ENCODE measurements at regions not wholly inside any gene's neighbourhood (a gene's known extent, or its start where the extent isn't known, plus 50 kb on each side); places are given as distances from the start of the nearest gene placed in this dataset.

DNA sequence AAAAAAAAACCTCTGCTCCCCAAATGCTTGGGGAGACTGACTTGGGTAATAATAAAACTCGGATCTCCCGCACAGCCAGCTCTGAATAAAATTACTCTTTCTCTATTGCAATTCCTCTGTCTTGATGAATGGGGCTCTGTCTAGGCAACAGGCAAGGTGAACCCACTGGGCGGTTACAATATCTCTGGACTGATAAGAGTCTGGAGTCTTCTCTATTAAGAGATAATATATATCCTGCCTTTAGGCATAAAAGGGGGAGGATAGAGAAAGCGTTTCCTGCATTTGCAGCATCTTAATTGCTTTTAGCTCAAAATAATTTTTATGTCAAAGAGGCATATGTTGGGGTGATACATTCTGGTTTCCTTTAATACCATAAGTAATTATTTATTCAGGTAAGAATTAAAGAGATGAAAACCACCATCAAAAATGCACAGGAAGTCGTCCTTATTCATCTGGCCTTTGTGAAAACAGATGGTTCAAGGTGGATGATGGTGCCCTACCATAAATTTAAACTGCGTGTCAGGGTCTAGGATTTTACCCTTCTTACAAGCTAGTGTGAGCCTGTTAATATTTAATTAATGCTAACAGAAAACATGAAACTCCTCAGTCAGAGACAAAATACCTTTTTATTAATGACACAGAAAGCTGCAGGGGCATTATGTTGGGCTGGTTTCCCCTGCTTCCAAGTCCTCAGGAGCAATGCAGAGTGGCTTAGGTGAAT lies 736.8 kb downstream of the SOCS6 start:
- Histone ChIP-seq H3K9me3 (ENCODE audit: control insufficient read depth, low read depth, low read length) (no peaks in the 10 kb centered on the region), H3K79me2 (ENCODE audit: control insufficient read depth, insufficient read depth, low read length) (no peaks in the 10 kb centered on the region), H3K9me1 (ENCODE audit: control insufficient read depth, extremely low read depth, insufficient read depth, low read length) (no peaks in the 10 kb centered on the region), H3K4me2 (ENCODE audit: control insufficient read depth, extremely low read depth, insufficient read depth, low read depth, low read length) (no peak overlapping the region), H3K4me1 (ENCODE audit: control insufficient read depth, extremely low read depth, insufficient read depth, low read length) (no peaks in the 10 kb centered on the region), H3K27ac (ENCODE audit: control insufficient read depth, insufficient read depth, low read length) (no peak overlapping the region), H3K36me3 (ENCODE audit: control insufficient read depth in 2 of 2, extremely low read depth in 1 of 2, insufficient read depth in 2 of 2, low read length in 2 of 2) (no peaks in the 10 kb centered on the region), H3K27me3 (ENCODE audit: control insufficient read depth, extremely low read depth, insufficient read depth, low read length) (no peaks in the 10 kb centered on the region), H3K9ac (ENCODE audit: control insufficient read depth, extremely low read depth, insufficient read depth, low read length) (no peak overlapping the region), H3K4me3 (ENCODE audit: control insufficient read depth in 2 of 3, extremely low read depth in 1 of 3, insufficient read depth in 2 of 3, low read depth in 1 of 3, low read length in 3 of 3) (no peak overlapping the region), H4K20me1 (ENCODE audit: control insufficient read depth, extremely low read depth, insufficient read depth, low read length) (no peaks in the 10 kb centered on the region), H2AFZ (ENCODE audit: control insufficient read depth, low read length) (no peak overlapping the region)
- dilution Hi-C loops (cut with MboI; ENCODE audit: extremely low pct_ligation_motif_present, low sequenced_read_pairs), result no loop called here
- DNase-seq (ENCODE audit: low read depth, low spot score) (no peak), FAIRE-seq (no peak)
- TF ChIP-seq EZH2 (IDR thresholded peaks at IDR 0.05; ENCODE audit: low read length), result no peak
- TF ChIP-seq, protein P1, sequence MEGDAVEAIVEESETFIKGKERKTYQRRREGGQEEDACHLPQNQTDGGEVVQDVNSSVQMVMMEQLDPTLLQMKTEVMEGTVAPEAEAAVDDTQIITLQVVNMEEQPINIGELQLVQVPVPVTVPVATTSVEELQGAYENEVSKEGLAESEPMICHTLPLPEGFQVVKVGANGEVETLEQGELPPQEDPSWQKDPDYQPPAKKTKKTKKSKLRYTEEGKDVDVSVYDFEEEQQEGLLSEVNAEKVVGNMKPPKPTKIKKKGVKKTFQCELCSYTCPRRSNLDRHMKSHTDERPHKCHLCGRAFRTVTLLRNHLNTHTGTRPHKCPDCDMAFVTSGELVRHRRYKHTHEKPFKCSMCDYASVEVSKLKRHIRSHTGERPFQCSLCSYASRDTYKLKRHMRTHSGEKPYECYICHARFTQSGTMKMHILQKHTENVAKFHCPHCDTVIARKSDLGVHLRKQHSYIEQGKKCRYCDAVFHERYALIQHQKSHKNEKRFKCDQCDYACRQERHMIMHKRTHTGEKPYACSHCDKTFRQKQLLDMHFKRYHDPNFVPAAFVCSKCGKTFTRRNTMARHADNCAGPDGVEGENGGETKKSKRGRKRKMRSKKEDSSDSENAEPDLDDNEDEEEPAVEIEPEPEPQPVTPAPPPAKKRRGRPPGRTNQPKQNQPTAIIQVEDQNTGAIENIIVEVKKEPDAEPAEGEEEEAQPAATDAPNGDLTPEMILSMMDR (optimal IDR thresholded peaks at IDR 0.05 in 1 of 3, IDR thresholded peaks at IDR 0.05 in 1 of 3, conservative IDR thresholded peaks at IDR 0.05 in 1 of 3; ENCODE audit: extremely low read depth in 1 of 3, insufficient read depth in 2 of 3, low read length in 3 of 3), result no peak

DNA sequence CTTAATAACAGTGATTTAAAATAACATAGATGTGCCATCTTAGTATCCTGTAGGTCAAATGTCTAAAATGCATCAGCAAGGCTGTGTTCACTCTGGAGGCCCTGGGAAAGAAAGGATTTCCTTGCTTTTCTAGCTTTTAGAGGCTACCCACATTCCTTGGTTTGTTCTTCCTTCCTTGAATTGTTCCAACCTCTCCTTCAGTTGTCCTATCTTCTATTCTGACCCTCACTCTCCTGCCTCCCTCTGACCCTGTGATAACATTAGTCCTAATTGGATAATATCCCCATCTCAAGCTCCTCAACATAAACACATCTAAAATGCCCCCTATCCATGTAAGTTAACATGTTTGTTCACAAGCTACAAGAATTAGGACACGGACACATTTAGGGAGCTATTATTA lies 733.5 kb downstream of the SOCS6 start:
- Histone ChIP-seq H3K4me1 (ENCODE audit: control insufficient read depth, extremely low read depth, insufficient read depth, low read length) (no peaks in the 10 kb centered on the region), H3K27me3 (ENCODE audit: control insufficient read depth, extremely low read depth, insufficient read depth, low read length) (no peaks in the 10 kb centered on the region), H3K36me3 (ENCODE audit: control insufficient read depth in 2 of 2, extremely low read depth in 1 of 2, insufficient read depth in 2 of 2, low read length in 2 of 2) (no peaks in the 10 kb centered on the region), H3K4me2 (ENCODE audit: control insufficient read depth, extremely low read depth, insufficient read depth, low read depth, low read length) (no peak overlapping the region), H3K9me1 (ENCODE audit: control insufficient read depth, extremely low read depth, insufficient read depth, low read length) (no peaks in the 10 kb centered on the region), H3K27ac (ENCODE audit: control insufficient read depth, insufficient read depth, low read length) (no peak overlapping the region), H3K9ac (ENCODE audit: control insufficient read depth, extremely low read depth, insufficient read depth, low read length) (no peak overlapping the region), H3K4me3 (ENCODE audit: control insufficient read depth in 2 of 3, extremely low read depth in 1 of 3, insufficient read depth in 2 of 3, low read depth in 1 of 3, low read length in 3 of 3) (no peak overlapping the region), H3K9me3 (ENCODE audit: control insufficient read depth, low read depth, low read length) (no peaks in the 10 kb centered on the region), H4K20me1 (ENCODE audit: control insufficient read depth, extremely low read depth, insufficient read depth, low read length) (no peaks in the 10 kb centered on the region), H3K79me2 (ENCODE audit: control insufficient read depth, insufficient read depth, low read length) (no peaks in the 10 kb centered on the region), H2AFZ (ENCODE audit: control insufficient read depth, low read length) (no peak overlapping the region)
- no peak for DNase-seq (ENCODE audit: low read depth, low spot score)
- FAIRE-seq, result no peak
- TF ChIP-seq, protein P1 (optimal IDR thresholded peaks at IDR 0.05 in 1 of 3, IDR thresholded peaks at IDR 0.05 in 1 of 3, conservative IDR thresholded peaks at IDR 0.05 in 1 of 3; ENCODE audit: extremely low read depth in 1 of 3, insufficient read depth in 2 of 3, low read length in 3 of 3), result no peak
- TF ChIP-seq EZH2 (IDR thresholded peaks at IDR 0.05; ENCODE audit: low read length), result no peak
- dilution Hi-C loops (cut with MboI; ENCODE audit: extremely low pct_ligation_motif_present, low sequenced_read_pairs), result no loop called here
